Right atrium auricular region (tissue), 2 donors: ENCODE measurements at regions not wholly inside any gene's neighbourhood (a gene's known extent, or its start where the extent isn't known, plus 50 kb on each side); places are given as distances from the start of the nearest gene placed in this dataset.

Source experiments
- DNase-seq: peaks from one replicate; pipeline ENCODE4 v3.0.0-alpha.2; 2019; ENCODE audit warnings: low spot score
- H3K27ac ChIP-seq, 2 donors: fragments of 200-600 bp; sonication (generic); 1 replicate in 1 of 2; 2 replicates in 1 of 2; pipeline ENCODE4 v1.5.1; 2016 to 2019
- H3K27me3 ChIP-seq, 2 donors: fragments of 200-600 bp; sonication (generic); one replicate each; pipeline versions ENCODE4 v1.5.1 to v1.6.0; 2017 to 2019
- H3K36me3 ChIP-seq: fragments of 200-600 bp; sonication (generic); one replicate; pipeline ENCODE4 v1.5.1; 2016
- H3K4me1 ChIP-seq, 2 donors: fragments of 200-600 bp; sonication (generic); one replicate each; pipeline versions ENCODE4 v1.5.1 to v1.6.0; 2017 to 2019
- H3K4me3 ChIP-seq, 2 donors: fragments of 200-600 bp; sonication (generic); 1 replicate in 1 of 2; 2 replicates in 1 of 2; pipeline ENCODE4 v1.5.1; 2017 to 2019; ENCODE audit warnings: mild to moderate bottlenecking in 1 of 2, moderate library complexity in 1 of 2
- H3K9me3 ChIP-seq, 2 donors: fragments of 200-600 bp; sonication (generic); one replicate each; pipeline ENCODE4 v1.5.1; 2019
- TF ChIP-seq, protein P1 (sequence below), 2 donors: fragments of 200-600 bp; sonication (generic); IDR thresholded peaks; one replicate each; pipeline ENCODE4 v1.5.1; 2019; ENCODE audit warnings: antibody characterized with exemption in 2 of 2

DNA sequence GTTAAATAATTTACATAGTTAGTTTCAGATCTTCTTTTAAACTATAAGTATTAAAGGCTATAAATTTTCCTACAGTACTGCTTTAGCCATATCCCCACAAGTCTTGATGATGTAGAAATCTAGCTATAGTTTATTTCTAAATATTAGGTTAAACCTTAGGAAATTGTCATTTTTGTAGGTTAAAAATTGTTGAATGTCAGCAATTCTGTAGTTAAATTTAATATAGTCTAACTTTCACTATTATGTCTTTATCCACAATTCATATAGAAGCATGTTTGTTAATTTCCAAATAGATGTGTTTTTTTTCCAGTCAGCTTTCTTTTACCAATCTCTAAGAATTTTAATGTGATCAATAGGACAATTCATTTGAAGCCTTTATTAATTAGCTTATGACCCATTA, 199.7 kb downstream of the ETAA1 start:
- no peak overlapping the region for H3K27ac ChIP-seq
- H3K36me3 ChIP-seq: no peaks in the 10 kb centered on the region
- TF ChIP-seq, protein P1, sequence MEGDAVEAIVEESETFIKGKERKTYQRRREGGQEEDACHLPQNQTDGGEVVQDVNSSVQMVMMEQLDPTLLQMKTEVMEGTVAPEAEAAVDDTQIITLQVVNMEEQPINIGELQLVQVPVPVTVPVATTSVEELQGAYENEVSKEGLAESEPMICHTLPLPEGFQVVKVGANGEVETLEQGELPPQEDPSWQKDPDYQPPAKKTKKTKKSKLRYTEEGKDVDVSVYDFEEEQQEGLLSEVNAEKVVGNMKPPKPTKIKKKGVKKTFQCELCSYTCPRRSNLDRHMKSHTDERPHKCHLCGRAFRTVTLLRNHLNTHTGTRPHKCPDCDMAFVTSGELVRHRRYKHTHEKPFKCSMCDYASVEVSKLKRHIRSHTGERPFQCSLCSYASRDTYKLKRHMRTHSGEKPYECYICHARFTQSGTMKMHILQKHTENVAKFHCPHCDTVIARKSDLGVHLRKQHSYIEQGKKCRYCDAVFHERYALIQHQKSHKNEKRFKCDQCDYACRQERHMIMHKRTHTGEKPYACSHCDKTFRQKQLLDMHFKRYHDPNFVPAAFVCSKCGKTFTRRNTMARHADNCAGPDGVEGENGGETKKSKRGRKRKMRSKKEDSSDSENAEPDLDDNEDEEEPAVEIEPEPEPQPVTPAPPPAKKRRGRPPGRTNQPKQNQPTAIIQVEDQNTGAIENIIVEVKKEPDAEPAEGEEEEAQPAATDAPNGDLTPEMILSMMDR (IDR thresholded peaks at IDR 0.05): no peak
- peaks cover 0 to 4% of the 10 kb centered on the region in 2 donors for H3K9me3 ChIP-seq
- DNase-seq: no peak
- no peaks in the 10 kb centered on the region for H3K27me3 ChIP-seq
- H3K4me3 ChIP-seq: no peak overlapping the region
- no peaks in the 10 kb centered on the region for H3K4me1 ChIP-seq

DNA sequence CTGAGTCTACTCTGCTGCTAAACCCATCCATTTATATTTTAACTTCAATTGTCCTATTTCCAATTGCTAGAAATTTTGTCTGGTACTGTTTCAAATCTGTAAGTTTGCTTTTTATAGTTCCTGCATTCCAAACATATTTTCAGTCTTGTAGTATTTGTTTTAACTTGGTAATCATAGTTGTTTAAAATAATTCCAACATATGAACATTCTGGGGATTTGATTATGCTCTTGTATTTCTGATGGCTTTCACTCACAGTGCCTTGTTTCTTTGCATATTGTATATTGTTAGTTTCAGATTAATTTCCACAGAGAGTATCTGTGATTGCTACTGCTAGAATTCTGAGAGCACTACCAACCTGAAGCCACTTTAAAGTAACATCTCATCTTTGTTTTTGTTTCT, 202.4 kb downstream of the ETAA1 start:
- Histone ChIP-seq H3K27ac (no peak overlapping the region), H3K4me1 (no peaks in the 10 kb centered on the region)

DNA sequence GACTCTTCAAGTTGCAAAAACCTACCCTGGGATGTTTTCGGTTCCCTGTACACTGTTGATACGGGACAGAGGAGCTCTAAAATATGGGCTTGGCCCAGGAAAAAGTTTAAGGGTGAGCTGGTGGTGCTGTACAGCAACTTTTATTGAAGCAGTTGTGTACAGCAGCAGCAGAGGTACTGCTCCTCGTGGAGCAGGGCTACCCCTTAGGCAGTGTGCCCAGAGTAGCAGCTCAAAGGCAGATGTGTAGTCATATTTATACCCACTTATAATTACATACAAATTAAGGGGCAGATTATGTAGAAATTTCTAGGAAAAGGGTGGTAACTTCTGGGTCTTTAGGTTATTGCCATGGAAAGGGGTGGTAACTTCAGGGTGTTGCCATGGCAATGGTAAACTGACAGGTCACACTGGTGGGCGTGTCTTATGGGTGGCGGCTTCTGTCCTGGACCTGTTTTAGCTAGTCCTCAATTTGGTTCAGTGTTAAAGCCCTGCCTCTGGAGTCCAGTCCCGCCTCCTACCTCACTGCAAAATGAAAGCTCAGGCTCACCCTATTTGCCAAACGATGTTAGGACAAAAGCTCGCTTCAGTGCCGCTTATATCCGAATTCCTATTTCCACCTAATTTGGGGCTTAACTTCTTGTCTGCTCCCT, 203.2 kb downstream of the ETAA1 start:
- TF ChIP-seq, protein P1 (IDR thresholded peaks at IDR 0.05): no peak
- Histone ChIP-seq H3K36me3 (no peaks in the 10 kb centered on the region), H3K4me1 (no peaks in the 10 kb centered on the region), H3K27me3 (no peaks in the 10 kb centered on the region), H3K9me3 (peaks cover 0 to 4% of the 10 kb centered on the region in 2 donors), H3K27ac (no peak overlapping the region), H3K4me3 (no peak overlapping the region)
- no peak for DNase-seq

More for the DNA sequence above, 202.4 kb downstream of the ETAA1 start:
- no peak for DNase-seq
- Histone ChIP-seq H3K36me3 (no peaks in the 10 kb centered on the region), H3K27me3 (no peaks in the 10 kb centered on the region), H3K4me3 (no peak overlapping the region), H3K9me3 (peaks cover 0 to 4% of the 10 kb centered on the region in 2 donors)
- TF ChIP-seq, protein P1 (IDR thresholded peaks at IDR 0.05): no peak

DNA sequence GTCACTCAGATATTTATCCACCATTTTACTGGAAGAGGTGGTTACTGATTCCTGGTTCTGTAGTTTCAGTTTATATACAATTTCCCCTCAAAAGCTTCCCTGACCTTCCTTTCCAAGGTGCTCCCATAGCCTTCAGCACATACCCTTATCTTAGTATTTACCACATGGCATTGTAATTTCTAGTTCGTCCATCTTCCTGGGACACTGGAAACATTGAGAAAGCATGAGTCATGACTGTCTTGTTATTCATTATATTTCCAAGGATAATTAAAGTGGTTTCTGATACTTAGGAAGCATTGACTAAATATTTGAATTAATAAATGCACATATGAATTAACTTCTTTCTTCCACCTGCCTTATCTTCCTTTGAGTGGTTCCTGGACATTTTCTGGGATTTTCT, 203.8 kb downstream of the ETAA1 start:
- no peak for DNase-seq
- Histone ChIP-seq H3K9me3 (peaks cover 0 to 4% of the 10 kb centered on the region in 2 donors), H3K27ac (no peak overlapping the region), H3K27me3 (no peaks in the 10 kb centered on the region), H3K4me3 (no peak overlapping the region), H3K36me3 (no peaks in the 10 kb centered on the region), H3K4me1 (no peaks in the 10 kb centered on the region)
- TF ChIP-seq, protein P1 (IDR thresholded peaks at IDR 0.05): no peak

DNA sequence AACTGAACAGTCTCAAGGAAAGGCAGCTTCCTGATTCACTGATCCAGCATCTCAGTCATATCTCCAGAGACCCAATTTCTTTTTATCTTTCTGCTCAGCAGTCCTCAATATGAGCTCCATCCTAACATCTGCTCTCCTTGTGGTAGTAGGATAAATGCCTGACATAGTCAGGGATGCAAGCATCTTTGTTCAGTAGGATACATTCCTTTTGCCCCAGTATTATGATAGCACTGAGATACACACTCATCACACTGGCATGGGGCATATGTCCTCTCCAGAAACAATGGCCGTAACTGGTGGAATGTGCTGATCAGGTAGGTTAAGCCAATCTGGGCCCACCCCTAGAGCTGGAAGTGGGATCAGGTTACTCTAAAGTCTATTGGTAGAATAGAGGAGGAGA, 207.2 kb downstream of the ETAA1 start:
- no peaks in the 10 kb centered on the region for H3K27me3 ChIP-seq
- H3K36me3 ChIP-seq: no peaks in the 10 kb centered on the region
- no peak for DNase-seq
- no peaks in the 10 kb centered on the region for H3K9me3 ChIP-seq
- H3K4me1 ChIP-seq: no peaks in the 10 kb centered on the region
- H3K27ac ChIP-seq: no peak overlapping the region
- no peak overlapping the region for H3K4me3 ChIP-seq
- TF ChIP-seq, protein P1 (IDR thresholded peaks at IDR 0.05): no peak

DNA sequence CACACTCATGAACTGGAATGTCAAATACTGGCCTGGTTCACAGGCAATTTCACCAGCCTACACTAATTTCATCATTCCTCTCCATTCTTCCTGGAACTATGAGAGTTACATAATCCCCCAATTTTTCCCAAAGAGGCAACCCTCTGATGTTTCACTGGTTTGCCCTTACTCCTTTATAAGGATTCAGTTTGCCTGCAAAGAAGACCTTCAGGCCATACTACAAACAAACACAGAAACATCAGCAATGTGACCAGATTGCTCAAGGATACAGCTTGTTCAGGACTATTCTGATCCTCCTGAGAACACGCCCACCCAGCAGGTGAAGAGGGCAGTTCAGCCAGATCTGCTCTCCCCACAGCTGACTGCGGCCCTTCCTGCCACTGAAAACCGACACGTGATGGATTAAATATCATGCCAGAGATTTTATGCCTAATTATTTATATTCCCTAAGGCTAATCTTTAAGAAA, 215.5 kb downstream of the ETAA1 start:
- TF ChIP-seq, protein P1 (IDR thresholded peaks at IDR 0.05): no peak
- Histone ChIP-seq H3K4me1 (no peaks in the 10 kb centered on the region), H3K4me3 (no peak overlapping the region), H3K36me3 (no peaks in the 10 kb centered on the region), H3K27me3 (no peaks in the 10 kb centered on the region), H3K9me3 (no peaks in the 10 kb centered on the region), H3K27ac (no peak overlapping the region)
- DNase-seq: no peak
